ENCODE measurements at regions not wholly inside any gene's neighbourhood (a gene's known extent, or its start where the extent isn't known, plus 50 kb on each side); places are given as distances from the start of the nearest gene placed in this dataset.

- H3K36me3 ChIP-seq (ENCODE audit: control insufficient read depth in 4 of 4, insufficient read depth in 4 of 4, low read length in 3 of 4), result no peaks in the 10 kb centered on the region
- CTCF ChIA-PET, result interaction anchor here (0.9 kb wide), 1 partner anchor 9 kb away, joined by 5 read pairs; no protein-coding TSS in a partner anchor
- H3K9me3 ChIP-seq (ENCODE audit: control extremely low read depth in 1 of 5, control insufficient read depth in 4 of 5, insufficient read depth in 2 of 5, low read depth in 1 of 5, low read length in 4 of 5), result no peaks in the 10 kb centered on the region
- H3K4me1 ChIP-seq (ENCODE audit: control extremely low read depth in 1 of 4, control insufficient read depth in 4 of 4, insufficient read depth in 4 of 4, low read length in 3 of 4), result no peaks in the 10 kb centered on the region
- no peaks in the 10 kb centered on the region for H3K27me3 ChIP-seq (replicated peaks in 2 of 5; ENCODE audit: control insufficient read depth in 4 of 5, insufficient read depth in 5 of 5, low read length in 4 of 5)
- 94% methylated on average over 6 of the region's 8 CpGs for WGBS (ENCODE audit: insufficient coverage)
- POLR2A ChIA-PET, result no interaction called here
- no peak for DNase-seq
- H3K27ac ChIP-seq (ENCODE audit: insufficient read depth in 1 of 2, low read depth in 1 of 2, low read length in 2 of 2, poor library complexity in 1 of 2, severe bottlenecking in 2 of 2), result no peak overlapping the region
- H3K4me3 ChIP-seq (ENCODE audit: control insufficient read depth in 1 of 7, extremely low read depth in 1 of 7, insufficient read depth in 4 of 7, low read depth in 2 of 7, low read length in 6 of 7), result no peak overlapping the region
These were observed 86.3 kb upstream of the PHLPP1 start for GRCh38 chr18:62629031-62629430.

- POLR2A ChIA-PET, result no interaction called here
These were observed 84.2 kb upstream of the PHLPP1 start for GRCh38 chr18:62631173-62631572.

DNA sequence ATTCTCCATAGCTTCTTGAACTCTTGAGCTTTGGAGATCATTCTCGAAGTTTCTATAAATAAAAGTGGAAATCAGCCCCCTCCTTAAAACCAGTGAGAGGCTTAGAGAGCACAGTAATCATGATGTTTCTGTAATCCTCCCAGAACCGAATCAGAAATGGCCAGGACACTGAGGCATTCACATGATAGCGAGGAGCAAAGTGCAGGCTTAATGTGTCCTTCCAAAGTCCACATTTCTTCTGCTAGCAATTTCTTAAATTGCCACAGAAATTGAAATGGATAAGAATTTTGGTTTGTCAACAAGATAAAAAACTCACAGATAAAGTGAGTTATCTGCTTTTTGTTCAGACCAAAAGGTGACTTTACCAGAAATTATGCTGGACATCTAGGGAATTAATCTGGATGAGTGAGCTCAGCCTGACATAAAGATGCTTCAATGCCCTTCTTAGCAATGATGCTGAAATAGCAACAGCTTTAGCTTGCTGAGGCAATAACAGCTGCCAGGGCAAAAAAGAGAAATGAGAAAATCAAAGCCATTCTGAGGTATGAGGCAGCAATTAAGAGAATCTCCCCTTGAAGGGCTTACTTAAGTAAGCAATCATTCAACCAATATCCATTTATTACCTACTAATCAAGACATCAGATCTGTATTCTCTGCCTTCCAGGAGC lies 82.4 kb upstream of the PHLPP1 start:
- no peaks in the 10 kb centered on the region for H3K9me3 ChIP-seq (ENCODE audit: control extremely low read depth in 1 of 5, control insufficient read depth in 4 of 5, insufficient read depth in 2 of 5, low read depth in 1 of 5, low read length in 4 of 5)
- H3K27me3 ChIP-seq (replicated peaks in 2 of 5; ENCODE audit: control insufficient read depth in 4 of 5, insufficient read depth in 5 of 5, low read length in 4 of 5), result no peaks in the 10 kb centered on the region
- DNase-seq, result no peak
- no peak overlapping the region for H3K27ac ChIP-seq (ENCODE audit: insufficient read depth in 1 of 2, low read depth in 1 of 2, low read length in 2 of 2, poor library complexity in 1 of 2, severe bottlenecking in 2 of 2)
- ChIA-PET CTCF (interaction anchor here (1.0 kb wide), 1 partner anchor 350 kb away, joined by 3 read pairs; no protein-coding TSS in a partner anchor), POLR2A (no interaction called here)
- H3K4me3 ChIP-seq (ENCODE audit: control insufficient read depth in 1 of 7, extremely low read depth in 1 of 7, insufficient read depth in 4 of 7, low read depth in 2 of 7, low read length in 6 of 7), result no peak overlapping the region
- no peaks in the 10 kb centered on the region for H3K4me1 ChIP-seq (ENCODE audit: control extremely low read depth in 1 of 4, control insufficient read depth in 4 of 4, insufficient read depth in 4 of 4, low read length in 3 of 4)
- no peaks in the 10 kb centered on the region for H3K36me3 ChIP-seq (ENCODE audit: control insufficient read depth in 4 of 4, insufficient read depth in 4 of 4, low read length in 3 of 4)
- WGBS (ENCODE audit: insufficient coverage), result 88% methylated on average over 2 of the region's 3 CpGs

More at GRCh38 chr18:62631173-62631572, 84.2 kb upstream of the PHLPP1 start:
- no peaks in the 10 kb centered on the region for H3K4me1 ChIP-seq (ENCODE audit: control extremely low read depth in 1 of 4, control insufficient read depth in 4 of 4, insufficient read depth in 4 of 4, low read length in 3 of 4)
- H3K36me3 ChIP-seq (ENCODE audit: control insufficient read depth in 4 of 4, insufficient read depth in 4 of 4, low read length in 3 of 4), result no peaks in the 10 kb centered on the region
- WGBS (ENCODE audit: insufficient coverage), result 100% methylated on average over 1 of the region's 3 CpGs
- H3K27ac ChIP-seq (ENCODE audit: insufficient read depth in 1 of 2, low read depth in 1 of 2, low read length in 2 of 2, poor library complexity in 1 of 2, severe bottlenecking in 2 of 2), result no peak overlapping the region
- H3K27me3 ChIP-seq (replicated peaks in 2 of 5; ENCODE audit: control insufficient read depth in 4 of 5, insufficient read depth in 5 of 5, low read length in 4 of 5), result no peaks in the 10 kb centered on the region
- DNase-seq, result no peak
- CTCF ChIA-PET, result no interaction called here
- H3K9me3 ChIP-seq (ENCODE audit: control extremely low read depth in 1 of 5, control insufficient read depth in 4 of 5, insufficient read depth in 2 of 5, low read depth in 1 of 5, low read length in 4 of 5), result no peaks in the 10 kb centered on the region
- no peak overlapping the region for H3K4me3 ChIP-seq (ENCODE audit: control insufficient read depth in 1 of 7, extremely low read depth in 1 of 7, insufficient read depth in 4 of 7, low read depth in 2 of 7, low read length in 6 of 7)

GRCh38 chr18:62634458-62634857 lies 80.9 kb upstream of the PHLPP1 start:
- WGBS (ENCODE audit: insufficient coverage), result 100% methylated on average over 1 of the region's 2 CpGs
- no peak for DNase-seq
- ChIA-PET POLR2A (no interaction called here), CTCF (no interaction called here)
- Histone ChIP-seq H3K4me1 (ENCODE audit: control extremely low read depth in 1 of 4, control insufficient read depth in 4 of 4, insufficient read depth in 4 of 4, low read length in 3 of 4) (no peaks in the 10 kb centered on the region), H3K9me3 (ENCODE audit: control extremely low read depth in 1 of 5, control insufficient read depth in 4 of 5, insufficient read depth in 2 of 5, low read depth in 1 of 5, low read length in 4 of 5) (no peaks in the 10 kb centered on the region), H3K27ac (ENCODE audit: insufficient read depth in 1 of 2, low read depth in 1 of 2, low read length in 2 of 2, poor library complexity in 1 of 2, severe bottlenecking in 2 of 2) (no peak overlapping the region), H3K36me3 (ENCODE audit: control insufficient read depth in 4 of 4, insufficient read depth in 4 of 4, low read length in 3 of 4) (no peaks in the 10 kb centered on the region), H3K27me3 (replicated peaks in 2 of 5; ENCODE audit: control insufficient read depth in 4 of 5, insufficient read depth in 5 of 5, low read length in 4 of 5) (no peaks in the 10 kb centered on the region), H3K4me3 (ENCODE audit: control insufficient read depth in 1 of 7, extremely low read depth in 1 of 7, insufficient read depth in 4 of 7, low read depth in 2 of 7, low read length in 6 of 7) (no peak overlapping the region)

- no peak overlapping the region for H3K4me3 ChIP-seq (ENCODE audit: control insufficient read depth in 1 of 7, extremely low read depth in 1 of 7, insufficient read depth in 4 of 7, low read depth in 2 of 7, low read length in 6 of 7)
- DNase-seq, result no peak
- WGBS (ENCODE audit: insufficient coverage), result 88% methylated on average over 3 of the region's 6 CpGs
- no peaks in the 10 kb centered on the region for H3K27me3 ChIP-seq (replicated peaks in 2 of 5; ENCODE audit: control insufficient read depth in 4 of 5, insufficient read depth in 5 of 5, low read length in 4 of 5)
- no peaks in the 10 kb centered on the region for H3K36me3 ChIP-seq (ENCODE audit: control insufficient read depth in 4 of 4, insufficient read depth in 4 of 4, low read length in 3 of 4)
- no peak overlapping the region for H3K27ac ChIP-seq (ENCODE audit: insufficient read depth in 1 of 2, low read depth in 1 of 2, low read length in 2 of 2, poor library complexity in 1 of 2, severe bottlenecking in 2 of 2)
- no peaks in the 10 kb centered on the region for H3K9me3 ChIP-seq (ENCODE audit: control extremely low read depth in 1 of 5, control insufficient read depth in 4 of 5, insufficient read depth in 2 of 5, low read depth in 1 of 5, low read length in 4 of 5)
- H3K4me1 ChIP-seq (ENCODE audit: control extremely low read depth in 1 of 4, control insufficient read depth in 4 of 4, insufficient read depth in 4 of 4, low read length in 3 of 4), result no peaks in the 10 kb centered on the region
- ChIA-PET POLR2A (no interaction called here), CTCF (interaction anchor here (0.9 to 1.7 kb wide), 5 partner anchors 12 to 348 kb away, joined by 3 to 6 read pairs (median 3); no protein-coding TSS in a partner anchor)
These were observed 80.2 kb upstream of the PHLPP1 start for GRCh38 chr18:62634979-62635630.

GRCh38 chr18:62637403-62637802 lies 77.9 kb upstream of the PHLPP1 start:
- Histone ChIP-seq H3K4me3 (ENCODE audit: control insufficient read depth in 1 of 7, extremely low read depth in 1 of 7, insufficient read depth in 4 of 7, low read depth in 2 of 7, low read length in 6 of 7) (no peak overlapping the region), H3K27ac (ENCODE audit: insufficient read depth in 1 of 2, low read depth in 1 of 2, low read length in 2 of 2, poor library complexity in 1 of 2, severe bottlenecking in 2 of 2) (no peak overlapping the region), H3K36me3 (ENCODE audit: control insufficient read depth in 4 of 4, insufficient read depth in 4 of 4, low read length in 3 of 4) (no peaks in the 10 kb centered on the region), H3K4me1 (ENCODE audit: control extremely low read depth in 1 of 4, control insufficient read depth in 4 of 4, insufficient read depth in 4 of 4, low read length in 3 of 4) (no peaks in the 10 kb centered on the region), H3K27me3 (replicated peaks in 2 of 5; ENCODE audit: control insufficient read depth in 4 of 5, insufficient read depth in 5 of 5, low read length in 4 of 5) (no peaks in the 10 kb centered on the region), H3K9me3 (ENCODE audit: control extremely low read depth in 1 of 5, control insufficient read depth in 4 of 5, insufficient read depth in 2 of 5, low read depth in 1 of 5, low read length in 4 of 5) (peaks cover 0 to 2% (median 0%) of the 10 kb centered on the region in 5 experiments)
- POLR2A ChIA-PET, result no interaction called here
- CTCF ChIA-PET, result interaction anchor here (1.0 to 2.7 kb wide), 6 partner anchors 10 to 344 kb away, joined by 3 to 27 read pairs (median 4); no protein-coding TSS in a partner anchor
- 100% methylated on average over 3 of the region's 3 CpGs for WGBS (ENCODE audit: insufficient coverage)
- no peak for DNase-seq

Data from common myeloid progenitor, CD34-positive (primary cell).